AG10803 (cell line): ENCODE measurements at regions not wholly inside any gene's neighbourhood (a gene's known extent, or its start where the extent isn't known, plus 50 kb on each side); places are given as distances from the start of the nearest gene placed in this dataset.

ENCODE experiments used
- DNase-seq: peaks from one replicate; pipeline ENCODE4 v3.0.0; 2010; ENCODE audit warnings: low read depth
- H3K4me3 ChIP-seq: 2 replicates; pipeline ENCODE4 v1.5.1; 2011; ENCODE audit warnings: mild to moderate bottlenecking, low read length, control low read depth
- TF ChIP-seq, protein P1 (sequence below): conservative IDR thresholded peaks from 2 replicates; pipeline ENCODE4 v1.5.1; 2011; ENCODE audit warnings: mild to moderate bottlenecking, low read length, control low read depth, inconsistent platforms

DNA sequence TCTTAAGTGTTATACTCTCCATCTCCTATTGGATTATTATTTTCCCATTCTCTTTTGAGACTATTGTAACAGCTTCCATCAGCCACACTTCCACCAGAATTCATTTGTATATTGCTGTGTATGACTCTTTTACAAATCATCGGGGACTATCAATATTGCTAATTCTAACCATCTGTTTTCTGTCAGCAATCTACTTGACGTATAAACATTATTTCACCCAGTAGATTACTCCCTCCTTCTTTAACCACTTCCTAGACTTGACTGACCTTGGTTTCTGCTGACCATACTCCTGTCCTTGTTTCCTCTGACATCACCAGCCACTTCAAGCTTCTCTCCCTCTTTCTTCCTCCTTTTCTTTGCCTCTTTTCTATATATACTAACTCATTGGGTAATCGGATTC is 402.9 kb downstream of the PCDH18 start:
- TF ChIP-seq, protein P1, sequence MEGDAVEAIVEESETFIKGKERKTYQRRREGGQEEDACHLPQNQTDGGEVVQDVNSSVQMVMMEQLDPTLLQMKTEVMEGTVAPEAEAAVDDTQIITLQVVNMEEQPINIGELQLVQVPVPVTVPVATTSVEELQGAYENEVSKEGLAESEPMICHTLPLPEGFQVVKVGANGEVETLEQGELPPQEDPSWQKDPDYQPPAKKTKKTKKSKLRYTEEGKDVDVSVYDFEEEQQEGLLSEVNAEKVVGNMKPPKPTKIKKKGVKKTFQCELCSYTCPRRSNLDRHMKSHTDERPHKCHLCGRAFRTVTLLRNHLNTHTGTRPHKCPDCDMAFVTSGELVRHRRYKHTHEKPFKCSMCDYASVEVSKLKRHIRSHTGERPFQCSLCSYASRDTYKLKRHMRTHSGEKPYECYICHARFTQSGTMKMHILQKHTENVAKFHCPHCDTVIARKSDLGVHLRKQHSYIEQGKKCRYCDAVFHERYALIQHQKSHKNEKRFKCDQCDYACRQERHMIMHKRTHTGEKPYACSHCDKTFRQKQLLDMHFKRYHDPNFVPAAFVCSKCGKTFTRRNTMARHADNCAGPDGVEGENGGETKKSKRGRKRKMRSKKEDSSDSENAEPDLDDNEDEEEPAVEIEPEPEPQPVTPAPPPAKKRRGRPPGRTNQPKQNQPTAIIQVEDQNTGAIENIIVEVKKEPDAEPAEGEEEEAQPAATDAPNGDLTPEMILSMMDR, result no peak

DNA sequence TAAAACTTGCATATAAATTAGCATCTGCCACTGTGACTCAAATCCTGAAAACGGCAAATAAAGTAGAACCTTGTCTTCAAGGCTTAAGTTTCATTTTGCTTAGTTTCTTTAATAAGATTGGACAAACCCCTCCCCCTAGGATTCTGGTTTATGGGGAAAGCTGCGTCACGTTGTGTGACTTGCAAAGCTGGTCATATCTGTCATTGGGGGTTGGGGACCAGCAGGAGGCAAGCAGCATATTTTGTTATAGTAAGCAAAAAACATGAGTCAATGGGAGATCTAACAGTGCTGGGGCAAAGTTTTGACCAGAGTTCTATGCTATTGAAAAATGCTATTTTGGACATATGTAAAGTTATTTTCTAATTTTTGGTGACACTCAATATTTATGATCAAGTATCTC is 407.3 kb downstream of the PCDH18 start:
- H3K4me3 ChIP-seq, result peak overlapping the region; percentile 57
- DNase-seq, result peak; percentile 66
- TF ChIP-seq, protein P1, result no peak

More for the DNA sequence above, 402.9 kb downstream of the PCDH18 start:
- no peak overlapping the region for H3K4me3 ChIP-seq
- DNase-seq, result peak; percentile 44

DNA sequence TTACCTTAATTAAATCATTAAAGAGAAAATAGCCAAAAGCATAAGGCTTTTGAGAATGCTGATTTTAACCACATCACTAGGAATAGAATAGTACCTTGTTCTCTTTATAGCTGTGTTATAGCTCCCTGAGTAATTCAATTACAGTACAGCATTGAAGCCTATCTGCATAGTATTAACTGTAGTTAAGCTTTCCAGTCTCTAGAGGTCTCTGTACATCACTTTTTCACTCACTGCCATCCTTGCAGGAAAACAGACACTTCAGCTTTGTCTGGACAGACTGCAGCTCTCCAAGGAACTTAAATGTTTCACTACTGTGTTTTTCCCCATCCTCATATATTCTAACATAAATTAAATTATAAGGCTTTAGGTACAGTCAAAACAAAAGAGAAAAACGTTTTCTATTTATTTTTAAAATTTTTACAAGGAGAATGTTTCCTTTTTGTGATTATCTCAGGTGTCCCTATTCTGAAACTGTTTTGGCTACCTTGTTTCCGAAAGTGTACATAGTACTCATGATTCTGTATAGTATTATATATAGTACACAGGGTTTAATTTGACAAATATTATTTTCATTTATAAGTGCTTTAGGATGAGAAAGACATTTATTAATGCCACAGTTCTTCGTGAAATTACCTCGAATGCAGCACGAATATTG is 407.9 kb downstream of the PCDH18 start:
- H3K4me3 ChIP-seq, result peak overlapping the region; percentile 57
- TF ChIP-seq, protein P1, result peak; percentile 85
- peak; percentile 82 for DNase-seq

DNA sequence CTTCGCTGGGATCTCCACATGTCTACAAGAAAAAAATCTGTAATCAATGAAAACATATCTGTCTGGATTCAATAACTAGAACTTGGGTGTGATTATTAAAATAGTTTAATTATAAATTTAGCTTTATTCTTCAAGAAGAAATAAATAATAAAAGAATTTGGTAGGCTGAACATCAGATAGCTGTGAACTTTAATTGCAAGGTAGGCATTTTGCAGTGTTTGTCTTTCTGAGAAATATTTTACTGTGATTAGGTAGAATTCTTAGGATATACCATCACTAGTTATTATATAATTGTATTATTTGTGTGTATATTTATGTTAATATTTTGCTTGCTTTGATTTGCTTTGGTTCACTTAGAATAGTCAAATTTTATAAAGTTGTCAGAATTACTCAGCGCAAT is 409.4 kb downstream of the PCDH18 start:
- TF ChIP-seq, protein P1, result no peak
- DNase-seq, result no peak
- H3K4me3 ChIP-seq, result no peak overlapping the region

DNA sequence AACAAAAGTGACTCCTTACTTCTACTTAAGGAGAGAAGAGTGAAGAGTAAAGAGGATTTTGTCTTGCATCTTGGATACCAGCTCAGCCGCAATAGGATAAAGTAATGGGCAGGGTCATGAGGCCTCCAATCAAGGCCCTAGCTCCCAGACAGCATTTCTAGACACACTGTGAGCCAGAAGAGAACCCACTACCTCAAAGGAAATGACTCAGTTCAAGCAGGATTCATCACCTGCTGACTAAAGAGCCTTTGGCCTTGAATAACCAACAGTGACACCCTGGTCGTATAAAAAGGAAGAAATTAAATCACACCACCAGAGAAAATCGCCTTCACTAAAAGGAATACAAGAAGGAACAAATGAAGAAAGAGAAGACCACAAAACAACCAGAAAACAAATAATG is 416.1 kb downstream of the PCDH18 start:
- TF ChIP-seq, protein P1, result no peak
- DNase-seq, result no peak
- no peak overlapping the region for H3K4me3 ChIP-seq

DNA sequence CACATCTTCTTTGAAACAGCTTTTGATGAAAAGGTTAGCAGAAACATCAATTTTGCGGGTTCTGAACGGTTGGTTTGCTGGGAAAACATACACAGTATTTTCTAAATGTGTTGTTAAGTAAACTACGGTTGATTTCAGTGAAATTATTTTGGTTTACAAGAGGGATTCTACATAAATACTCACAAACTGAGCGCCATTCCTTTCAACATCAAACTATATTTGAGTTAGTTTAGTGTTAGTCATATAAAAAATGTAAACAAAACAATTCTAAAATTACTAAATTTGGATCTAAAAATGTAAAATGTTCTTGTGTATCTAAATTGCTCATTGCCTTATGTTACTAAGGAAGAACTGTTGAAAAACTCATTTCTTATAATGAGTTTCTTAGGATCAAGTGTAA is 425.6 kb downstream of the PCDH18 start:
- TF ChIP-seq, protein P1, result no peak
- no peak for DNase-seq
- no peak overlapping the region for H3K4me3 ChIP-seq

DNA sequence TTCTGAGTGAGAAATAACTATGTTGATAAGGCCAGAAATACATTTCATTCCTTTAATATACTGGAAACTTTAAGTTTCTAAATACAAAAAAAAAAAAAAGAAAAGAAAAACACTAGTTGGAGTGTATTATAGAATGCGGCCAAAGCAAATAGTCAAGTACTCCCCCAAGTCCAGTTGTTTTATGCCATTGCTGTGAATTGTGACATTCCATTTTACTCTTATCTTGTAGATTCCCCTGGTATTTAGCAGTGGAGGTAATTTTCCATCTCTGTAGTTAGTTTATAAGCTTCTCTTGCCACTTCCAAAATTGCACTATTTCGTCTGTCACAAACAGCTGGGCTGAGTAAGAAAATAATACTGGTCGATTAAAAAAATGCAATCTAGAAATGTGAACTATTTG is 426.0 kb downstream of the PCDH18 start:
- DNase-seq, result no peak
- no peak overlapping the region for H3K4me3 ChIP-seq
- TF ChIP-seq, protein P1, result no peak
